ENCODE measurements at regions not wholly inside any gene's neighbourhood (a gene's known extent, or its start where the extent isn't known, plus 50 kb on each side); places are given as distances from the start of the nearest gene placed in this dataset.

- no peak overlapping the region for H3K27ac ChIP-seq
- TF ChIP-seq CTCF (conservative IDR thresholded peaks at IDR 0.05) (no peak), ZFX (IDR thresholded peaks at IDR 0.05) (no peak)
Observed at GRCh38 chr2:19538411-19538963, 180.1 kb upstream of the OSR1 start.

- no peak for TF ChIP-seq ZFX (IDR thresholded peaks at IDR 0.05)
- no peak for TF ChIP-seq CTCF (conservative IDR thresholded peaks at IDR 0.05)
- no peak overlapping the region for H3K27ac ChIP-seq
Observed at GRCh38 chr2:19536136-19536535, 177.7 kb upstream of the OSR1 start.

GRCh38 chr2:19532547-19533196, 174.2 kb upstream of the OSR1 start:
- TF ChIP-seq CTCF (conservative IDR thresholded peaks at IDR 0.05) (no peak), ZFX (IDR thresholded peaks at IDR 0.05) (no peak)
- H3K27ac ChIP-seq: no peak overlapping the region

- H3K27ac ChIP-seq: no peak overlapping the region
- TF ChIP-seq CTCF (conservative IDR thresholded peaks at IDR 0.05) (no peak), ZFX (IDR thresholded peaks at IDR 0.05) (no peak)
Observed at GRCh38 chr2:19529677-19530076, 171.3 kb upstream of the OSR1 start.

GRCh38 chr2:19527771-19528170, 169.3 kb upstream of the OSR1 start:
- TF ChIP-seq CTCF (conservative IDR thresholded peaks at IDR 0.05) (no peak), ZFX (IDR thresholded peaks at IDR 0.05) (no peak)
- H3K27ac ChIP-seq: no peak overlapping the region

- no peak overlapping the region for H3K27ac ChIP-seq
- TF ChIP-seq ZFX (IDR thresholded peaks at IDR 0.05) (no peak), CTCF (conservative IDR thresholded peaks at IDR 0.05) (no peak)
Observed at GRCh38 chr2:19525313-19525712, 166.9 kb upstream of the OSR1 start.

- TF ChIP-seq CTCF (conservative IDR thresholded peaks at IDR 0.05) (no peak), ZFX (IDR thresholded peaks at IDR 0.05) (no peak)
- no peak overlapping the region for H3K27ac ChIP-seq
Observed at GRCh38 chr2:19519045-19519444, 160.6 kb upstream of the OSR1 start.

Measured in C4-2B (cell line).